Lower leg skin (tissue), 3 donors: ENCODE measurements at regions not wholly inside any gene's neighbourhood (a gene's known extent, or its start where the extent isn't known, plus 50 kb on each side); places are given as distances from the start of the nearest gene placed in this dataset.

ENCODE experiments used
- POLR2A ChIP-seq, 2 donors: fragments of 450-650 bp; IDR thresholded peaks; one replicate each; pipeline ENCODE4 v1.6.1; 2016 to 2017; ENCODE audit warnings: antibody characterized with exemption in 2 of 2, mild to moderate bottlenecking in 1 of 2, moderate library complexity in 1 of 2
- TF ChIP-seq, protein P1 (sequence below), 3 donors: fragments of 450-650 bp; IDR thresholded peaks; one replicate each; pipeline ENCODE4 v1.5.1; 2016; ENCODE audit warnings: antibody characterized with exemption in 3 of 3, mild to moderate bottlenecking in 3 of 3, moderate library complexity in 2 of 3

DNA sequence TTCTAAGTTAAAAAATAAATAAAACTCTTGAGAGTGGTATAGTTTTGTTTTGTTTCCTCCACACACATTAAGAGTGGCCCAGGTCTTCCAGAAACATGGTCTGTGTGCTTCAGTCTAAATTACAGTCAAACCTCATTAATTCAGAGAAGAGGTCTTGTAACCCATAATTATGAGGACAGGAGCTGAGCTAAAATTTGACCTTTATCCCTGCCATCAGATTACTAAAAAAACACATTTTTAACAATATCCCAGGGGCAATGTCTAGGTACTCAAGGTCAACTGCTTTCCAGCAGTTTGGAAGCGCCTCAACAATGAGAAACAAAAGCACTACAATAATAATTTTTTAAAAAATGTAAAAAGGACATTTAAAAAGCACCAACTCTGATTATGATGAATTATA lies 184.1 kb upstream of the PFKP start:
- TF ChIP-seq, protein P1, sequence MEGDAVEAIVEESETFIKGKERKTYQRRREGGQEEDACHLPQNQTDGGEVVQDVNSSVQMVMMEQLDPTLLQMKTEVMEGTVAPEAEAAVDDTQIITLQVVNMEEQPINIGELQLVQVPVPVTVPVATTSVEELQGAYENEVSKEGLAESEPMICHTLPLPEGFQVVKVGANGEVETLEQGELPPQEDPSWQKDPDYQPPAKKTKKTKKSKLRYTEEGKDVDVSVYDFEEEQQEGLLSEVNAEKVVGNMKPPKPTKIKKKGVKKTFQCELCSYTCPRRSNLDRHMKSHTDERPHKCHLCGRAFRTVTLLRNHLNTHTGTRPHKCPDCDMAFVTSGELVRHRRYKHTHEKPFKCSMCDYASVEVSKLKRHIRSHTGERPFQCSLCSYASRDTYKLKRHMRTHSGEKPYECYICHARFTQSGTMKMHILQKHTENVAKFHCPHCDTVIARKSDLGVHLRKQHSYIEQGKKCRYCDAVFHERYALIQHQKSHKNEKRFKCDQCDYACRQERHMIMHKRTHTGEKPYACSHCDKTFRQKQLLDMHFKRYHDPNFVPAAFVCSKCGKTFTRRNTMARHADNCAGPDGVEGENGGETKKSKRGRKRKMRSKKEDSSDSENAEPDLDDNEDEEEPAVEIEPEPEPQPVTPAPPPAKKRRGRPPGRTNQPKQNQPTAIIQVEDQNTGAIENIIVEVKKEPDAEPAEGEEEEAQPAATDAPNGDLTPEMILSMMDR (IDR thresholded peaks at IDR 0.05): no peak
- no peak for TF ChIP-seq POLR2A (IDR thresholded peaks at IDR 0.05)
